HepG2 (cell line): ENCODE measurements at regions not wholly inside any gene's neighbourhood (a gene's known extent, or its start where the extent isn't known, plus 50 kb on each side); places are given as distances from the start of the nearest gene placed in this dataset.
A peak's percentile ranks its signal among the peaks of the same experiment; 100 is the strongest.
"Not testable (repeated sequence)": the region's sequence is repeated elsewhere in the genome, so short reads cannot be mapped to it uniquely, and the experiment has no call there.

Source experiments
- ATAC-seq: fragments of 200-7000 bp; cut with Tn5 transposase; 3 replicates; pipeline ENCODE4 v1.9.1; 2020; ENCODE audit warnings: mild to moderate bottlenecking, moderate library complexity
- BruUV-seq: library from RNA; stranded (reverse); fragments of 400-500 nt; replicated peaks from 2 replicates; lab custom pipeline; 2021; lab: Mats Ljungman, UMichigan
- CTCF ChIA-PET: fragments of 300-600 bp; formaldehyde crosslinking; extraction: SDS; loops from one replicate; lab custom pipeline; 2021; ENCODE audit warnings: low total read pairs, inconsistent platforms, low intra/inter-chr PET ratio; lab: Yijun Ruan, JAX
- POLR2A ChIA-PET: fragments of 350-600 bp; sonication (Branson Sonifier 250); formaldehyde crosslinking; loops from one replicate; lab custom pipeline; 2020; ENCODE audit warnings: antibody characterized with exemption, inconsistent platforms; lab: Yijun Ruan, JAX
- DNase-seq: peaks from one replicate; pipeline ENCODE4 v3.0.0-alpha.2; 2015; ENCODE audit warnings: low spot score
- FAIRE-seq: peaks from 3 replicates; lab custom pipeline; 2011; peaks lifted over from hg19 to GRCh38; lab: Jason Lieb, UNC
- H2AFZ ChIP-seq: one replicate; pipeline ENCODE4 v1.6.1; 2011; ENCODE audit warnings: low read length, inconsistent platforms
- H3K27ac ChIP-seq: fragments of 300-600 bp; 3 replicates; pipeline ENCODE4 v1.8.0; 2011; ENCODE audit warnings: mixed run types, mild to moderate bottlenecking, mixed read lengths, low read length, inconsistent platforms; ENCODE audit not compliant: insufficient read depth; ENCODE audit errors: extremely low read length
- H3K27me3 ChIP-seq, 2 experiments: fragments of 200-600 bp in 1 of 2; 2 replicates in 1 of 2; 3 replicates in 1 of 2; pipeline versions ENCODE4 v1.6.0 to v1.8.0; 2011; ENCODE audit warnings: low read length in 2 of 2, mild to moderate bottlenecking in 2 of 2, moderate library complexity in 2 of 2, inconsistent platforms in 1 of 2; ENCODE audit not compliant: insufficient read depth in 2 of 2, control insufficient read depth in 1 of 2
- H3K36me3 ChIP-seq, 2 experiments: fragments of 200-600 bp in 1 of 2; replicated peaks in 1 of 2; 2 replicates in 1 of 2; 3 replicates in 1 of 2; pipeline versions ENCODE4 v1.5.1 to v1.8.0; 2011; ENCODE audit warnings: low read length in 2 of 2, inconsistent platforms in 1 of 2; ENCODE audit not compliant: insufficient read depth in 2 of 2, control insufficient read depth in 1 of 2
- H3K4me1 ChIP-seq: 2 replicates; pipeline ENCODE4 v1.5.1; 2012; ENCODE audit warnings: low read length, inconsistent platforms; ENCODE audit not compliant: insufficient read depth
- H3K4me2 ChIP-seq: 2 replicates; pipeline ENCODE4 v1.6.0; 2011; ENCODE audit warnings: low read depth, low read length, inconsistent platforms
- H3K4me3 ChIP-seq, 3 experiments: fragments of 200-600 bp in 1 of 3; sonication (generic), shearing (Covaris generic) in 1 of 3; replicated peaks in 1 of 3; 2 replicates each; pipeline ENCODE4 v1.5.1; 2011 to 2016; ENCODE audit warnings: low read length in 3 of 3, inconsistent platforms in 2 of 3, low read depth in 2 of 3, mild to moderate bottlenecking in 2 of 3, control low read depth in 1 of 3, mixed read lengths in 1 of 3; ENCODE audit not compliant: insufficient read depth in 1 of 3
- H3K79me2 ChIP-seq: one replicate; pipeline ENCODE4 v1.6.1; 2011; ENCODE audit warnings: low read length, inconsistent platforms; ENCODE audit not compliant: insufficient read depth
- H3K9ac ChIP-seq: 2 replicates; pipeline ENCODE4 v1.6.0; 2011; ENCODE audit warnings: mild to moderate bottlenecking, low read depth, low read length, inconsistent platforms; ENCODE audit not compliant: insufficient read depth
- H3K9me3 ChIP-seq: 2 replicates; pipeline ENCODE4 v1.5.1; 2012; ENCODE audit warnings: mild to moderate bottlenecking, low read length
- H4K20me1 ChIP-seq: 2 replicates; pipeline ENCODE4 v1.6.0; 2011; ENCODE audit warnings: inconsistent platforms, mild to moderate bottlenecking, low read length, moderate library complexity; ENCODE audit not compliant: insufficient read depth
- WGBS: methylation state at CpG from one replicate; pipeline ENCODE4 v1.1.6; 2017; ENCODE audit warnings: low lambda C conversion rate; 5-methylcytosine and 5-hydroxymethylcytosine counted together
- in situ Hi-C: cut with HindIII; loops from 2 replicates; pipeline ENCODE4 v1.10.0; 2017; ENCODE audit warnings: low pct_unique_long_range_greater_than_20kb; ENCODE audit not compliant: extremely low pct_ligation_motif_present
- intact Hi-C: fragments of 100-400 bp; cut with micrococcal nuclease; formaldehyde crosslinking; loops from one replicate; pipeline ENCODE4 v1.10.0; 2022; ENCODE audit not compliant: unreplicated experiment

DNA sequence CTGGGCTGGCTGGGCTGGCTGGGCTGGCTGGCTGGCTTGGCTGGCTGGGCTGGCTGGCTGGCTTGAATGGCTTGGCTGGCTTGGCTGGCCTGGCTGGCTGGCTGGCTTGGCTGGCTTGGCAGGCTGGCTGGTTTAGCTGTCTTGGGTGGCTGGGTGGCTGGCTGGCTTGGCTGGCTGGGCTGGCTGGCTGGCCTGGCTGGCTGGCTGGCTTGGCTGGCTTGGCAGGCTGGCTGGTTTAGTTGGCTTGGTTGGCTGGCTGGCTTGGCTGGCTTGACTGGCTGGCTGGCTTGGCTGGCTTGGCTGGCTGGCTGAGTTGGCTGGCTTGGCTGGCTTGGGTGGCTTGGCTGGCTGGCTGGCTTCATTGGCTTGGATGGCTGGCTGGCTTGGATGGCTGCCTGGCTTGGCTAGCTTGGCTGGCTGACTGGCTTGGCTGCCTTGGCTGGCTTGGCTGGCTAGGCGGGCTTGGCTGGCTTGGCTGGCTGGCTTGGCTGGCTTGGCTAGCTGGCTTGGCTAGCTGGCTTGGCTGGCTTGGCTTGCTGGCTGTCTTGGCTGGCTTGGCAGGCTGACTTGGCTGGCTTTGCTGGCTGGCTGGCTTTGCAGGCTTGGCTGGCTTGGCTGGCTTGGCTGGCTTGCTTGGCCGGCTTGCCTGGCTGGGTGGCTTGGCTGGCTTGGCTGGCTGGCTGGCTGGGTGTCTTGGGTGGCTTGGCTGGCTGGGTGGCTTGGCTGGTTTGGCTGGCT lies 2807.2 kb downstream of the RPIA start:
- POLR2A ChIA-PET, H3K9me3 ChIP-seq, H3K36me3 ChIP-seq, in situ Hi-C loops, H3K79me2 ChIP-seq, H3K27ac ChIP-seq, BruUV-seq, intact Hi-C loops, CTCF ChIA-PET, H4K20me1 ChIP-seq, H3K4me3 ChIP-seq, DNase-seq, H3K27me3 ChIP-seq, H3K4me1 ChIP-seq, H3K9ac ChIP-seq, ATAC-seq, H3K4me2 ChIP-seq, H2AFZ ChIP-seq, FAIRE-seq: not testable (repeated sequence)
- WGBS, result 29% methylated on average over 2 of the region's 2 CpGs

DNA sequence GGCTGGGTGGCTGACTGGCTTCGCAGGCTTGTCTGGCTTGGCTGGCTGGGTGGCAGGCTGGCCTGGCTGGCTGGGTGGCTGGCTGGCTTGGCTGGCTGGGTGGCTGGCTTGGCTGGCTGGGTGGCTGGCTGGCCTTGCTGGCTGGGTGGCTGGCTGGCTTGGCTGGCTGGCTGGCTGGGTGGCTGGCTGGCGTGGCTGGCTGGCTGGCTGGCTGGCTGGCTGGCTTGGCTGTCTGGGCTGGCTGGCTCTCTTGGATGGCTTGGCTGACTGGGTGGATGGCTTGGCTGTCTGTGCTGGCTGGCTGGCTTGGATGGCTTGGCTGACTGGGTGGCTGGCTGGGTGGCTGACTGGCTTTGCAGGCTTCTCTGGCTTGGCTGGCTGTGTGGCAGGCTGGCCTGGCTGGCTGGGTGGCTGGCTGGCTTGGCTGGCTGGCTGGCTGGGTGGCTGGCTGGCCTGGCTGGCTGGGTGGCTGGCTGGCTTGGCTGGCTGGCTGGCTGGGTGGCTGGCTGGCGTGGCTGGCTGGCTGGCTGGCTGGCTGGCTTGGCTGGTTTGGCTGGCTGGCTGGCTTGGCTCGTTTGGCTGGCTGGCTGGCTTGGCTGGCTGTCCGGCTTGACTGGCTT lies 2808.1 kb downstream of the RPIA start:
- H3K27ac ChIP-seq, H3K4me3 ChIP-seq, in situ Hi-C loops, CTCF ChIA-PET, H3K4me2 ChIP-seq, DNase-seq, intact Hi-C loops, BruUV-seq, POLR2A ChIA-PET, H4K20me1 ChIP-seq, H3K9ac ChIP-seq, H3K4me1 ChIP-seq, FAIRE-seq, H3K27me3 ChIP-seq, H3K79me2 ChIP-seq, H3K9me3 ChIP-seq, H2AFZ ChIP-seq, ATAC-seq, H3K36me3 ChIP-seq: not testable (repeated sequence)
- 15% methylated on average over 5 of the region's 5 CpGs for WGBS

DNA sequence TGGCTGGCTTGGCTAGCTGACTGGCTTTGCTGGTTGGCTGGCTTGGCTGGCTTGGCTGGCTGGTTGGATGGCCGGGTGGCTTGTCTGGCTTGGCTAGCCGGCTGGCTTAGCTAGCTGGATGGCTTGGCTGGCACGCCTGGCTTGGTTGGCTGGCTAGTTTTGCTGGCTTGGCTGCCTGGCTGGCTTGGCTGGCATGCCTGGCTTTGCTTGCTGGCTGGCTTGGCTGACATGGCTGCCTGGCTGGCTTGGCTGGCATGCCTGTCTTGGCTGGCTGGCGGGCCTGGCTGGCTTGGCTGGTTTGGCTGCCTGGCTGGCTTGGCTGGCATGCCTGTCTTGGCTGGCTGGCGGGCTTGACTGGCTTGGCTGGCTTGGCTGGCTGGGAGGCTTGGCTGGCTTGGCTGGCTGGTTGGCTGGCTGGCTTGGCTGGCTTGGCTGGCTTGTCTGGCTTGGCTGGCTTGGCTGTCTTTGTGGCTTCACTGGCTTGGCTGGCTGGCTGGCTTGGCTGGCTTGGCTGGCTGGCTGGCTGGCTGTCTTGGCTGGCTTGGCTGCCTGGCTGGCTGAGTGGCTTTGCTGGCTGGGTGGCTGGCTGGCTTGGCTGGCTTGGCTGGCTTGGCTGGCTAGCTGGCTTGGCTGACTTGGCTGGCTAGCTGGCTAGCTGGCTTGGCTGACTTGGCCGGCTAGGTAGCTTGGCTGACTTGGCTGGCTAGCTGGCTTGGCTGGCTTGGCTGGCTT lies 2808.9 kb downstream of the RPIA start:
- H3K36me3 ChIP-seq, H3K4me3 ChIP-seq, DNase-seq, H3K4me1 ChIP-seq, H3K9ac ChIP-seq, H3K27me3 ChIP-seq, H2AFZ ChIP-seq, ATAC-seq, BruUV-seq, intact Hi-C loops, CTCF ChIA-PET, H3K79me2 ChIP-seq, in situ Hi-C loops, H3K9me3 ChIP-seq, H3K27ac ChIP-seq, FAIRE-seq, H3K4me2 ChIP-seq, POLR2A ChIA-PET, H4K20me1 ChIP-seq: not testable (repeated sequence)
- 26% methylated on average over 4 of the region's 6 CpGs for WGBS

DNA sequence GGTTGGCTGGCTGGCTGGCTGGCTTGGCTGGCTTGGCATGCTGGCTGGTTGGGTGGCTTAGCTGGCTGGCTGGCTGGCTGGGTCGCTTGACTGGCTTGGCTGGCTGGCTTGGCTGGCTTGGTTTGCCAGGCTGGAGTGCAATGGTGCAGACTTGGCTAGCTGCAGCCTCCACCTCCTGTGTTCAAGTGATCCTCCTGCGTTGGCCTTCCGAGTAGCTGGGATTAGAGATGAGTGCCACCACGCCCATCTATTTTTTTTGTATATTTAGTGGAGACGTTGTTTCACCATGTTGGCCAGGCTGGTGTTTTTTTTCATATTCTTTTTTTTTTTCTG lies 2809.5 kb downstream of the RPIA start:
- ATAC-seq, result peak; percentile 18; the same call in 1 of the 3 replicates
- in situ Hi-C loops, POLR2A ChIA-PET, H3K9ac ChIP-seq, H3K9me3 ChIP-seq, H3K27ac ChIP-seq, CTCF ChIA-PET, H3K79me2 ChIP-seq, BruUV-seq, H3K4me2 ChIP-seq, H2AFZ ChIP-seq, H3K4me3 ChIP-seq, H3K36me3 ChIP-seq, FAIRE-seq, H3K4me1 ChIP-seq, H3K27me3 ChIP-seq, DNase-seq, H4K20me1 ChIP-seq, intact Hi-C loops: not testable (repeated sequence)
- 23% methylated on average over 5 of the region's 5 CpGs for WGBS
